Cardiac muscle cell (in vitro differentiated cells and primary cell): ENCODE measurements at regions not wholly inside any gene's neighbourhood (a gene's known extent, or its start where the extent isn't known, plus 50 kb on each side); places are given as distances from the start of the nearest gene placed in this dataset.
A peak's percentile ranks its signal among the peaks of the same experiment; 100 is the strongest.
"Not testable (repeated sequence)": the region's sequence is repeated elsewhere in the genome, so short reads cannot be mapped to it uniquely, and the experiment has no call there.

Source experiments
- DNase-seq, 2 donors: peaks; one replicate each; pipeline versions ENCODE4 v3.0.0 to v3.0.0-alpha.2; 2010 to 2017; ENCODE audit warnings: low read depth in 1 of 2, low spot score in 1 of 2
- H3K27ac ChIP-seq: fragments of 200-600 bp; sonication (generic); 2 replicates; pipeline ENCODE4 v1.5.1; 2016
- H3K27me3 ChIP-seq: fragments of 200-600 bp; sonication (generic); 2 replicates; pipeline ENCODE4 v1.6.0; 2016; ENCODE audit warnings: control low read depth
- H3K36me3 ChIP-seq: fragments of 200-600 bp; sonication (generic); 2 replicates; pipeline ENCODE4 v1.5.1; 2016; ENCODE audit warnings: control low read depth
- H3K4me1 ChIP-seq: fragments of 200-600 bp; sonication (generic); 2 replicates; pipeline ENCODE4 v1.8.1; 2017; ENCODE audit warnings: low read depth, mild to moderate bottlenecking, mixed run types
- H3K4me3 ChIP-seq: fragments of 200-600 bp; sonication (generic); 2 replicates; pipeline ENCODE4 v1.5.1; 2016; ENCODE audit warnings: mild to moderate bottlenecking
- H3K9me3 ChIP-seq: fragments of 200-600 bp; sonication (generic); 2 replicates; pipeline ENCODE4 v1.5.1; 2017; ENCODE audit warnings: low read depth, mild to moderate bottlenecking, control low read depth
- TF ChIP-seq, protein P1 (sequence below): IDR thresholded peaks from 2 replicates; pipeline ENCODE4 v1.5.1; 2012; ENCODE audit warnings: low read depth, mild to moderate bottlenecking, low read length

DNA sequence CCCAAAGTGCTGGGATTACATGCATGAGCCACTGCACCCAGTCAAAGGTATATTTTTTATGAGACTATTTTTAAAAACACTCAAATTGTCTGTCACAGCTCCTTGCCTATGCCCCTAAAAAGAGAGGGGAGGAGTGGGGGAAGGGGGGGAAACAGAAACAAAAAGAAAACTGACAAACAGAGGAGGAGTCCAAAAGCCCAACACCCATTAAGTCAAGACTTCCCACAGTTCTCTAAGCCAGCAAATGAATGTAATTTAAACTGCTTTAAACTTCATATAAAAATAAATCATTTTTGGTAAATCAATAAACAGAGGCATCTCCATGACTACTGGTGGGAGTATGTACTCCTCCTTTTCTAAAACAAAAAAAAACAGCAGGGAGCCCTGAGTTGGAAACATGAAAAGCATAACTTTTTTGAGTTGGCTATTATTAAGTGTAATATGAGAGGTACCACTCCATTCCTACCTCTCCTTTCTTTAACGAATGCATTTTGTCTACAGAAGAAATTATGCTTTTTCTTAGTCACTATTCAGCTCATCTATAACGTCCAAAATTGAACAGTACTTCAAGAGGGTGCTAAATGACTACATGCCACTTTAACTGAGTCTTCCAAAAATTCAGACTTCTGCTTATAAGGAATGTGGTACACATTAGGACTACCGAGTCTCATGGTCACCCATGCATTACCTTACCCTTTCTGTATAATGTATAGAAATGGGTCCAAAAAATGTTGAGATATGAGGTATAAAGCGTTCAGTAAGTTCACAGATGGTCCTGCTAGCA, 119.0 kb upstream of the PRSS16 start:
- no peak for DNase-seq
- Histone ChIP-seq H3K4me3 (no peak overlapping the region), H3K36me3 (no peaks in the 10 kb centered on the region), H3K9me3 (no peaks in the 10 kb centered on the region), H3K27me3 (no peaks in the 10 kb centered on the region), H3K4me1 (peaks cover 3% of the 10 kb centered on the region), H3K27ac (no peak overlapping the region)
- TF ChIP-seq, protein P1, sequence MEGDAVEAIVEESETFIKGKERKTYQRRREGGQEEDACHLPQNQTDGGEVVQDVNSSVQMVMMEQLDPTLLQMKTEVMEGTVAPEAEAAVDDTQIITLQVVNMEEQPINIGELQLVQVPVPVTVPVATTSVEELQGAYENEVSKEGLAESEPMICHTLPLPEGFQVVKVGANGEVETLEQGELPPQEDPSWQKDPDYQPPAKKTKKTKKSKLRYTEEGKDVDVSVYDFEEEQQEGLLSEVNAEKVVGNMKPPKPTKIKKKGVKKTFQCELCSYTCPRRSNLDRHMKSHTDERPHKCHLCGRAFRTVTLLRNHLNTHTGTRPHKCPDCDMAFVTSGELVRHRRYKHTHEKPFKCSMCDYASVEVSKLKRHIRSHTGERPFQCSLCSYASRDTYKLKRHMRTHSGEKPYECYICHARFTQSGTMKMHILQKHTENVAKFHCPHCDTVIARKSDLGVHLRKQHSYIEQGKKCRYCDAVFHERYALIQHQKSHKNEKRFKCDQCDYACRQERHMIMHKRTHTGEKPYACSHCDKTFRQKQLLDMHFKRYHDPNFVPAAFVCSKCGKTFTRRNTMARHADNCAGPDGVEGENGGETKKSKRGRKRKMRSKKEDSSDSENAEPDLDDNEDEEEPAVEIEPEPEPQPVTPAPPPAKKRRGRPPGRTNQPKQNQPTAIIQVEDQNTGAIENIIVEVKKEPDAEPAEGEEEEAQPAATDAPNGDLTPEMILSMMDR: no peak

GRCh38 chr6:27129095-27129815, 118.2 kb upstream of the PRSS16 start:
- DNase-seq: no peak
- TF ChIP-seq, protein P1: no peak
- Histone ChIP-seq H3K36me3 (no peaks in the 10 kb centered on the region), H3K9me3 (no peaks in the 10 kb centered on the region), H3K4me3 (no peak overlapping the region), H3K4me1 (peaks cover 7% of the 10 kb centered on the region), H3K27me3 (no peaks in the 10 kb centered on the region), H3K27ac (no peak overlapping the region)

DNA sequence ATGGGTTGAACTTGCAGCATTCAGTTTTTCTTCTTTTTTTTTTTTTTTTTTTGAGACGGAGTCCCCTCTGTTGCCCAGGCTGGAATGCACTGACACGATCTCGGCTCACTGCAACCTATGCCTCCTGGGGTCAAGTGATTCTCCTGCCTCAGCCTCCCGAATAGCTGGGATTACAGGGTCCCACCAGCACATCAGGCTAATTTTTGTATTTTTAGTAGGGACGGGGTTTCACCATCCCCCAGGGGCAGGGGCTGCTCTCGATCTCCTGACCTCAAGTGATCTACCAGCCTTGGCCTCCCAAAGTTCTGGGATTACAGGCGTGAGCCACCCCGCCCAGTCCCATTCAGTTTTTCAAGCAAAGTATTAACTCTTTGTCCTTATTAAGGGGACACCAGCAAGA, 117.6 kb upstream of the PRSS16 start:
- no peaks in the 10 kb centered on the region for H3K9me3 ChIP-seq
- no peak for DNase-seq
- no peak overlapping the region for H3K4me3 ChIP-seq
- H3K27me3 ChIP-seq: no peaks in the 10 kb centered on the region
- H3K27ac ChIP-seq: no peak overlapping the region
- H3K36me3 ChIP-seq: no peaks in the 10 kb centered on the region
- TF ChIP-seq, protein P1: no peak
- H3K4me1 ChIP-seq: peaks cover 7% of the 10 kb centered on the region

DNA sequence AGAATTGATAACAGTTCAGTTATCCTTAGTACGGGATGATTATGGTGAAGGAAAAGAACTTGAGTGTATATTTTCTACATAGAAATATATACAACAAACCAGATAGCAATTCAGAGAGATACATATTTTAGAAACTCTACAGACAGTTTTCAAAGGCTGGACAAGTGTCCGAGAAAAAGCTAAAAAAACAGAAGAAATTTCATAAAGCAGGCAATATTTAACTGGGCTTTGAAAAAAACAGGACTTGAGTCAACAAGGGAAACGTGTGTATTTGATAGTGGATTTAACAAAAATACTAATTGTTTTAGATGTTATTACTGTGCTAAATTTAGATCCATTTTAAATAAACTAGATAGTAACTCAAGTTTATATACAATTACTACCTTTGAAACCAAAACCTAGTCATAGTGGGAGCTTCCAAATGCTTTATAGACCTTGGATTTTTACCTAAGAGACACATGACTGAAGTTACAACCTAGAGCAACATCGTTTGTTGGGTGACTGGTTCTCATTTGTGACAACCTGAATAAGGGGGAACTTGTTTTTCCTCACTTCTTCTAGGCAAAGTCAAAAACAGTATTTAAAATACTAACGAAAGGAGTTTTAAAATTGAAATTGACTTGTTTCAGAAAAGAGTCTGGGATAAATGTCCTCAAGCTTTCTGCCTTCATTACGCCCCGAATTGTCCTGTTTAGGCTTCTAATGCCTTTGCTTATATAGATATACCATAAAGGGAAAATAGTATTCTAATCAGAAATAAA, 116.7 kb upstream of the PRSS16 start:
- H3K4me3 ChIP-seq: peak overlapping the region; percentile 43
- TF ChIP-seq, protein P1: no peak
- H3K9me3 ChIP-seq: no peaks in the 10 kb centered on the region
- peaks cover 7% of the 10 kb centered on the region for H3K4me1 ChIP-seq
- no peaks in the 10 kb centered on the region for H3K36me3 ChIP-seq
- DNase-seq: no peak
- no peaks in the 10 kb centered on the region for H3K27me3 ChIP-seq
- peak overlapping the region; percentile 86 for H3K27ac ChIP-seq

- not testable (repeated sequence) for H3K27me3 ChIP-seq, H3K36me3 ChIP-seq, H3K9me3 ChIP-seq, DNase-seq, H3K4me1 ChIP-seq
- Histone ChIP-seq H3K27ac (peak overlapping the region; percentile 86), H3K4me3 (peak overlapping the region; percentile 43)
Measured at GRCh38 chr6:27132282-27132531, 115.3 kb upstream of the PRSS16 start.
